PC-3 (cell line): ENCODE measurements at regions not wholly inside any gene's neighbourhood (a gene's known extent, or its start where the extent isn't known, plus 50 kb on each side); places are given as distances from the start of the nearest gene placed in this dataset.

Experiments
- CTCF ChIP-seq: fragments of 300-600 bp; sonication (generic); conservative IDR thresholded peaks from 2 replicates; pipeline ENCODE4 v1.5.1; 2017; ENCODE audit warnings: antibody characterized with exemption, low read depth, mild to moderate bottlenecking, low read length
- EZH2 ChIP-seq: fragments of 300-600 bp; sonication (generic); IDR thresholded peaks from one replicate; pipeline ENCODE4 v1.6.1; 2017; ENCODE audit warnings: antibody characterized with exemption, mild to moderate bottlenecking, low read length; ENCODE audit not compliant: unreplicated experiment
- EZH2phosphoT487 ChIP-seq: fragments of 300-600 bp; sonication (generic); IDR thresholded peaks from 2 replicates; pipeline ENCODE4 v1.6.1; 2018; ENCODE audit warnings: mild to moderate bottlenecking, antibody characterized with exemption, low read length, borderline replicate concordance

- TF ChIP-seq CTCF (no peak), EZH2 (no peak), EZH2phosphoT487 (no peak)
These were observed 727.8 kb downstream of the CDH11 start for GRCh38 chr16:64394061-64394460.
